Left ventricle myocardium inferior (tissue), 1 donor: ENCODE measurements at regions not wholly inside any gene's neighbourhood (a gene's known extent, or its start where the extent isn't known, plus 50 kb on each side); places are given as distances from the start of the nearest gene placed in this dataset.

Experiments used
- DNase-seq: peaks from one replicate; pipeline ENCODE4 v3.0.0-alpha.2; 2020
- H3K27ac ChIP-seq: fragments of 200-600 bp; replicated peaks from 2 replicates; pipeline ENCODE4 v1.8.0; 2021
- H3K27me3 ChIP-seq: fragments of 200-600 bp; 2 replicates; pipeline ENCODE4 v1.8.0; 2021; ENCODE audit warnings: low read depth
- H3K36me3 ChIP-seq: fragments of 200-600 bp; 2 replicates; pipeline ENCODE4 v1.8.0; 2021
- H3K4me1 ChIP-seq: fragments of 200-600 bp; 2 replicates; pipeline ENCODE4 v1.8.0; 2021
- H3K4me3 ChIP-seq: fragments of 200-600 bp; 2 replicates; pipeline ENCODE4 v1.8.0; 2021; ENCODE audit warnings: mild to moderate bottlenecking, moderate library complexity
- H3K9me3 ChIP-seq: fragments of 200-600 bp; replicated peaks from 2 replicates; pipeline ENCODE4 v1.8.0; 2021
- CTCF ChIP-seq: fragments of 200-600 bp; IDR thresholded peaks from 2 replicates; pipeline ENCODE4 v1.8.0; 2021; ENCODE audit warnings: antibody characterized with exemption, mild to moderate bottlenecking, borderline replicate concordance
- intact Hi-C: fragments of 100-400 bp; cut with micrococcal nuclease; formaldehyde crosslinking; loops from one replicate; pipeline ENCODE4 v1.11.0; 2022
- donor health status: DM: no; HTN: yes; CAD: no; lungs with severe emphysema.

- intact Hi-C loops = no loop called here
- H3K9me3 ChIP-seq = no peaks in the 10 kb centered on the region
- no peaks in the 10 kb centered on the region for H3K4me1 ChIP-seq
- peaks cover 66% of the 10 kb centered on the region for H3K27me3 ChIP-seq
- H3K4me3 ChIP-seq = no peak overlapping the region
- no peak for TF ChIP-seq CTCF
- H3K27ac ChIP-seq = no peak overlapping the region
- no peak for DNase-seq
- no peaks in the 10 kb centered on the region for H3K36me3 ChIP-seq
These were observed 281.2 kb downstream of the TLE3 start for GRCh38 chr15:69816522-69816921.

GRCh38 chr15:69818529-69818928 lies 279.2 kb downstream of the TLE3 start:
- DNase-seq = no peak
- H3K27me3 ChIP-seq = peaks cover 68% of the 10 kb centered on the region
- no peak overlapping the region for H3K27ac ChIP-seq
- no peak overlapping the region for H3K4me3 ChIP-seq
- H3K9me3 ChIP-seq = no peaks in the 10 kb centered on the region
- H3K4me1 ChIP-seq = no peaks in the 10 kb centered on the region
- no peak for TF ChIP-seq CTCF
- no peaks in the 10 kb centered on the region for H3K36me3 ChIP-seq
- intact Hi-C loops = no loop called here

GRCh38 chr15:69819371-69819770 lies 278.3 kb downstream of the TLE3 start:
- intact Hi-C loops = no loop called here
- TF ChIP-seq CTCF = no peak
- Histone ChIP-seq H3K4me3 (no peak overlapping the region), H3K27me3 (peaks cover 59% of the 10 kb centered on the region), H3K27ac (no peak overlapping the region), H3K9me3 (no peaks in the 10 kb centered on the region), H3K4me1 (no peaks in the 10 kb centered on the region), H3K36me3 (no peaks in the 10 kb centered on the region)
- DNase-seq = no peak

GRCh38 chr15:69820819-69821218 lies 276.9 kb downstream of the TLE3 start:
- no peak for TF ChIP-seq CTCF
- Histone ChIP-seq H3K36me3 (no peaks in the 10 kb centered on the region), H3K27me3 (peaks cover 63% of the 10 kb centered on the region), H3K27ac (no peak overlapping the region), H3K4me3 (no peak overlapping the region), H3K4me1 (no peaks in the 10 kb centered on the region), H3K9me3 (no peaks in the 10 kb centered on the region)
- DNase-seq = no peak
- intact Hi-C loops = no loop called here

GRCh38 chr15:69823223-69823907 lies 274.4 kb downstream of the TLE3 start:
- no peak for DNase-seq
- no peaks in the 10 kb centered on the region for H3K36me3 ChIP-seq
- peaks cover 72% of the 10 kb centered on the region for H3K27me3 ChIP-seq
- no peak for TF ChIP-seq CTCF
- no peaks in the 10 kb centered on the region for H3K4me1 ChIP-seq
- H3K4me3 ChIP-seq = no peak overlapping the region
- intact Hi-C loops = no loop called here
- H3K9me3 ChIP-seq = no peaks in the 10 kb centered on the region
- no peak overlapping the region for H3K27ac ChIP-seq
